ENCODE measurements at regions not wholly inside any gene's neighbourhood (a gene's known extent, or its start where the extent isn't known, plus 50 kb on each side); places are given as distances from the start of the nearest gene placed in this dataset.

DNA sequence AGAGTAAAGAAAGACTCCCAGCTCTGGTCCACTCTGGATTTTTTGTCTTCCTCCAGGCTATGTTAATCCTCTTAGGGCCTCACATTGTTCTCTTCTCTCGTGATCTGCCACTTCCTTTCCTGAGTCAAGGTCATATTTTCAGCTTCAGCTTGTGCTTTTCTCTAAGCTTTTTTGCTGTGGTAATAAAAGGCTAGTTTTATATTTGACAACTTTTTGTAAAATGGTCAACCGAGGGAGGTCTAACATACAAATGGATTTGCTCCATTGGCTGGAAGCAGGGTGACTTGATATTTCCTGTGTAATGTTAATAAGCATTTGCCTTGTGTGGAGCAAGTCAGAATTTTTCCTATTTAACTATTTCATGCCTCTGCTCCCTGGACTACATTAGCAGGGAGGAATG lies 239.7 kb downstream of the RAB28 start:
- TF ChIP-seq SMAD3 (CRISPR knock-in tag; conservative IDR thresholded peaks at IDR 0.05) (no peak), ZNF263 (CRISPR knock-in tag; IDR thresholded peaks at IDR 0.05; ENCODE audit: borderline replicate concordance) (no peak), SRSF1 (IDR thresholded peaks at IDR 0.05; ENCODE audit: low read depth, low read length) (no peak), HDGF (IDR thresholded peaks at IDR 0.05) (no peak), RAD21 (CRISPR knock-in tag; conservative IDR thresholded peaks at IDR 0.05 in 1 of 2, IDR thresholded peaks at IDR 0.05 in 1 of 2) (no peak), RUNX1 (IDR thresholded peaks at IDR 0.05; ENCODE audit: low read depth) (no peak)

Measured in K562 (cell line).